ENCODE measurements at regions not wholly inside any gene's neighbourhood (a gene's known extent, or its start where the extent isn't known, plus 50 kb on each side); places are given as distances from the start of the nearest gene placed in this dataset.
A peak's percentile ranks its signal among the peaks of the same experiment; 100 is the strongest.

GRCh38 chr14:40463886-40464285 is 1031.7 kb upstream of the FBXO33 start:
- H3K4me1 Mint-ChIP-seq = peaks cover 5% of the 10 kb centered on the region; the same call in 1 of the 3 replicates
- H3K4me1 ChIP-seq (ENCODE audit: insufficient read depth) = no peaks in the 10 kb centered on the region
- H3K36me3 ChIP-seq (ENCODE audit: insufficient read depth) = peaks cover 10% of the 10 kb centered on the region
- no peak overlapping the region for H3K27ac Mint-ChIP-seq
- H3K9me3 Mint-ChIP-seq = peaks cover 45% of the 10 kb centered on the region
- H3K27me3 ChIP-seq (ENCODE audit: insufficient read depth) = no peaks in the 10 kb centered on the region
- no peak overlapping the region for H3K27ac ChIP-seq (ENCODE audit: low read depth)
- no peak for DNase-seq (ENCODE audit: low spot score)
- peaks cover 4% of the 10 kb centered on the region for H3K27me3 Mint-ChIP-seq (ENCODE audit: insufficient read depth, low read depth, poor library complexity)
- H2AFZ ChIP-seq = 0 out of 2 replicates have a peak overlapping the region, but pooled peaks have one; percentile 9
- no peaks in the 10 kb centered on the region for H4K20me1 ChIP-seq (replicated peaks; ENCODE audit: insufficient read depth)
- peaks cover 5% of the 10 kb centered on the region; the same call in 1 of the 2 replicates for H3K9me2 ChIP-seq (ENCODE audit: insufficient read depth)
- no peaks in the 10 kb centered on the region for H3K79me2 ChIP-seq (replicated peaks; ENCODE audit: insufficient read depth)
- no peaks in the 10 kb centered on the region for H3F3A ChIP-seq (replicated peaks; ENCODE audit: low read depth)
- H3K36me3 Mint-ChIP-seq (ENCODE audit: low read depth) = peaks cover 33% of the 10 kb centered on the region
- H3K4me2 ChIP-seq = no peak overlapping the region
- H3K4me3 Mint-ChIP-seq = no peak overlapping the region
- no peak for ATAC-seq
- TF ChIP-seq NANOG (IDR thresholded peaks at IDR 0.05; ENCODE audit: borderline replicate concordance) (no peak), ZNF114 (CRISPR knock-in tag; IDR thresholded peaks at IDR 0.05) (no peak), ZNF331 (CRISPR knock-in tag; IDR thresholded peaks at IDR 0.05; ENCODE audit: low read depth) (no peak), EZH2phosphoT487 (IDR thresholded peaks at IDR 0.05; ENCODE audit: unreplicated experiment) (no peak), CTCF (conservative IDR thresholded peaks at IDR 0.05; ENCODE audit: low read depth in 2 of 2) (no peak), REST (IDR thresholded peaks at IDR 0.05; ENCODE audit: unreplicated experiment) (no peak), ETS1 (IDR thresholded peaks at IDR 0.05) (no peak), JUNB (IDR thresholded peaks at IDR 0.05; ENCODE audit: unreplicated experiment) (no peak), CREB1 (CRISPR knock-in tag; IDR thresholded peaks at IDR 0.05; ENCODE audit: low read depth) (no peak), POLR2AphosphoS5 (IDR thresholded peaks at IDR 0.05; ENCODE audit: low read depth) (no peak), EZH2 (IDR thresholded peaks at IDR 0.05; ENCODE audit: low read depth, unreplicated experiment) (no peak), STAT1 (IDR thresholded peaks at IDR 0.05; ENCODE audit: unreplicated experiment) (no peak), ZNF462 (CRISPR knock-in tag; IDR thresholded peaks at IDR 0.05) (no peak)
- no peak overlapping the region for H3K4me3 ChIP-seq

Data from GM23338 (cell line).